Osteoblast (primary cell): ENCODE measurements at regions not wholly inside any gene's neighbourhood (a gene's known extent, or its start where the extent isn't known, plus 50 kb on each side); places are given as distances from the start of the nearest gene placed in this dataset.

Experiments
- DNase-seq: peaks from one replicate; pipeline ENCODE4 v3.0.0; 2011; ENCODE audit warnings: low spot score, mixed read lengths; ENCODE audit not compliant: insufficient read length; ENCODE audit errors: missing footprints
- H2AFZ ChIP-seq: 2 replicates; pipeline ENCODE4 v1.6.0; 2011; ENCODE audit warnings: mild to moderate bottlenecking, low read length
- H3K27ac ChIP-seq: 2 replicates; pipeline ENCODE4 v1.5.1; 2011; ENCODE audit warnings: mild to moderate bottlenecking, low read depth, low read length, moderate library complexity
- H3K27me3 ChIP-seq: 2 replicates; pipeline ENCODE4 v1.6.0; 2012; ENCODE audit warnings: mild to moderate bottlenecking, control low read depth, inconsistent platforms, low read length, moderate library complexity; ENCODE audit not compliant: insufficient read depth
- H3K36me3 ChIP-seq: 2 replicates; pipeline ENCODE4 v1.5.1; 2011; ENCODE audit warnings: mild to moderate bottlenecking, low read length, control low read depth, moderate library complexity; ENCODE audit not compliant: insufficient read depth
- H3K4me1 ChIP-seq: 2 replicates; pipeline ENCODE4 v1.5.1; 2011; ENCODE audit warnings: mild to moderate bottlenecking, low read length, control low read depth, moderate library complexity; ENCODE audit not compliant: insufficient read depth
- H3K4me2 ChIP-seq: 2 replicates; pipeline ENCODE4 v1.6.0; 2011; ENCODE audit warnings: mild to moderate bottlenecking, low read length; ENCODE audit not compliant: insufficient read depth
- H3K4me3 ChIP-seq: fragments of 200-600 bp; sonication (generic); 3 replicates; pipeline ENCODE4 v1.5.1; 2012; ENCODE audit warnings: mild to moderate bottlenecking, low read length, inconsistent platforms; ENCODE audit not compliant: insufficient read depth
- H3K79me2 ChIP-seq: 2 replicates; pipeline ENCODE4 v1.6.0; 2012; ENCODE audit warnings: mild to moderate bottlenecking, low read length, control low read depth, inconsistent platforms; ENCODE audit not compliant: insufficient read depth
- H3K9me3 ChIP-seq: 2 replicates; pipeline ENCODE4 v1.5.1; 2011; ENCODE audit warnings: low read depth, low read length, control low read depth
- H4K20me1 ChIP-seq: 2 replicates; pipeline ENCODE4 v1.6.0; 2012; ENCODE audit warnings: mild to moderate bottlenecking, low read length, control low read depth; ENCODE audit not compliant: insufficient read depth
- CTCF ChIP-seq: IDR thresholded peaks from 2 replicates; pipeline ENCODE4 v1.5.1; 2011; ENCODE audit warnings: mild to moderate bottlenecking, low read depth, low read length, moderate library complexity; ENCODE audit errors: extremely low read depth

DNA sequence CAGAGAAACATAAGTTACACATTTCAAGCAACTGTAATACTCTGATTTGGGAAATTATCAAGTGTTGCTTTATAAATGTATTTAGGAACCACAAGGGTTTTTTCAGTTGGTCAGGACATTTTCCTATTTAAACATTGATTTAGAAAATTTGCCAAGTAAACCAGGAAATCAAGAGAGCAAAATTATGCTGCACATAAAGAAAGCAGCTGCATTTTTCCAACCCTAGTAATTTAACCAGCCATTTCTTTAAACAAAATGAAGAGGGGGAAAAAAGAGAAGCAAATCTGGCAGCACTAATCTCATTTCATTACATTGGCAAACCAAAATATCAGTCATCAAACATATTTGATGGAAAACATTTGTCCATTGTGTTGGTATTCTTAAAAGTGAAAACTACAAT is 271.4 kb downstream of the TLE1 start:
- Histone ChIP-seq H2AFZ (no peak overlapping the region), H3K79me2 (no peaks in the 10 kb centered on the region), H3K9me3 (no peaks in the 10 kb centered on the region), H3K4me1 (no peaks in the 10 kb centered on the region), H3K36me3 (no peaks in the 10 kb centered on the region), H4K20me1 (no peaks in the 10 kb centered on the region), H3K4me2 (no peak overlapping the region), H3K4me3 (no peak overlapping the region), H3K27me3 (no peaks in the 10 kb centered on the region), H3K27ac (no peak overlapping the region)
- no peak for DNase-seq
- no peak for TF ChIP-seq CTCF

DNA sequence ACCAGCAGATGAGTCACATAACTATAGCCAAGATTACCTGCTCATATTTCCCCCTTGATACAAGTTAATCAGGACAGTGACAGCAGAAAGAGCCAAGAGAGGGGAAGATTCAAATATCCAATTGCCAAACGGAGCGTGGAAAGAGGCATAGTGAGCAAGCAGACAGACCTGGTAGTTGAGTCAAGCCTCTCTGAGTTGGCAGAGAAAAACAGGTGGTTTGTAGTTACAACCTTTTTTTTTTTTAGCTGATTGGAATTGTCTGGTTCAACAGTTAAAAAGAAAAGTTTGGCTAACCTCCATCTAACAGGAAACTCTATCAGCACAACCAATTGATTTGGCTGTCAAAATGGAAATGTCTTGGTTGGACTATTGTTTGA is 272.1 kb downstream of the TLE1 start:
- H3K27ac ChIP-seq: no peak overlapping the region

GRCh38 chr9:81416476-81417298 is 272.7 kb downstream of the TLE1 start:
- no peak for TF ChIP-seq CTCF
- Histone ChIP-seq H3K9me3 (no peaks in the 10 kb centered on the region), H3K4me3 (no peak overlapping the region), H4K20me1 (no peaks in the 10 kb centered on the region), H3K79me2 (no peaks in the 10 kb centered on the region), H3K27ac (no peak overlapping the region), H3K36me3 (no peaks in the 10 kb centered on the region), H3K4me2 (no peak overlapping the region), H3K27me3 (no peaks in the 10 kb centered on the region), H3K4me1 (no peaks in the 10 kb centered on the region), H2AFZ (peak overlapping the region; percentile 1)
- no peak for DNase-seq

More for the DNA sequence above, 272.1 kb downstream of the TLE1 start:
- TF ChIP-seq CTCF: no peak
- Histone ChIP-seq H4K20me1 (no peaks in the 10 kb centered on the region), H3K27me3 (no peaks in the 10 kb centered on the region), H3K4me3 (no peak overlapping the region), H3K4me1 (no peaks in the 10 kb centered on the region), H2AFZ (no peak overlapping the region), H3K36me3 (no peaks in the 10 kb centered on the region), H3K4me2 (no peak overlapping the region), H3K9me3 (no peaks in the 10 kb centered on the region), H3K79me2 (no peaks in the 10 kb centered on the region)
- no peak for DNase-seq

DNA sequence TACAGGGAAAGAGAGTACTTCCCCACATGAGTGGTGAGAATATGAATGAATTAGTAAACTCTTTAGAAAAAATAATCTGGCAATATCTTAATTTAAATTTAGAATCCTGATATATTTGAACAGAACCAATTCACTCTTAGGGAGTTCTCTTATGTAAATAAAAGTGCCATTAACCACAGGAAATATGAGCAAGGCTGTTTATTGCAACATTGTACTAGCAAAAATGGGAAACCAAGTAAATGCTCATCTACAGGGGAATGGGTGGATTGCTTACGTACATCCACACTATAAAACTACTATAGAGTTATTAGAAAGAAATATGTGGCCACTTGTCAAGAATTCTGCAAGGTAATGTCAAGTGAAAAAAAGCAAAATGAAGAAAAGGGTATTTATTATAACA is 274.5 kb downstream of the TLE1 start:
- no peak overlapping the region for H3K4me2 ChIP-seq
- no peak for DNase-seq
- H3K9me3 ChIP-seq: no peaks in the 10 kb centered on the region
- H2AFZ ChIP-seq: no peak overlapping the region
- no peaks in the 10 kb centered on the region for H3K27me3 ChIP-seq
- no peak overlapping the region for H3K27ac ChIP-seq
- no peaks in the 10 kb centered on the region for H4K20me1 ChIP-seq
- no peak overlapping the region for H3K4me3 ChIP-seq
- H3K4me1 ChIP-seq: peaks cover 7% of the 10 kb centered on the region
- no peak for TF ChIP-seq CTCF
- no peaks in the 10 kb centered on the region for H3K79me2 ChIP-seq
- H3K36me3 ChIP-seq: no peaks in the 10 kb centered on the region
